IMR-90 (cell line): ENCODE measurements at regions not wholly inside any gene's neighbourhood (a gene's known extent, or its start where the extent isn't known, plus 50 kb on each side); places are given as distances from the start of the nearest gene placed in this dataset.

ENCODE experiments used
- ATAC-seq: fragments of 200-7000 bp; cut with Tn5 transposase; 2 replicates; pipeline ENCODE4 v1.9.1; 2020; ENCODE audit warnings: low read depth, mild to moderate bottlenecking, moderate library complexity
- BruUV-seq: library from RNA; stranded (reverse); fragments of 400-500 nt; replicated peaks from 2 replicates; lab custom pipeline; 2021; lab: Mats Ljungman, UMichigan
- CTCF ChIA-PET: fragments of 300-600 bp; formaldehyde crosslinking; extraction: SDS; loops from one replicate; lab custom pipeline; 2021; ENCODE audit warnings: antibody characterized with exemption; lab: Yijun Ruan, JAX
- POLR2A ChIA-PET: fragments of 300-600 bp; sonication (Branson Sonifier 250); formaldehyde crosslinking; loops from one replicate; lab custom pipeline; 2022; ENCODE audit warnings: antibody characterized with exemption; ENCODE audit not compliant: unreplicated experiment; lab: Charles Lee
- DNase-seq: peaks from one replicate; pipeline ENCODE4 v3.0.0; 2013
- H2AFZ ChIP-seq: replicated peaks from 2 replicates; pipeline ENCODE3; 2013; ENCODE audit warnings: low read length, mild to moderate bottlenecking; ENCODE audit not compliant: poor library complexity
- H2AK5ac ChIP-seq: 2 replicates; pipeline ENCODE4 v1.6.1; 2013; ENCODE audit warnings: low read depth, low read length, inconsistent platforms
- H2AK9ac ChIP-seq: replicated peaks from 2 replicates; pipeline ENCODE3; 2013; ENCODE audit warnings: mild to moderate bottlenecking, low read depth, low read length, moderate library complexity; ENCODE audit not compliant: poor library complexity
- H2BK120ac ChIP-seq: 2 replicates; pipeline ENCODE4 v1.6.1; 2013; ENCODE audit warnings: low read depth, low read length, inconsistent platforms
- H2BK15ac ChIP-seq: 3 replicates; pipeline ENCODE4 v1.6.1; 2013; ENCODE audit warnings: low read depth, low read length, inconsistent platforms
- H2BK20ac ChIP-seq: 2 replicates; pipeline ENCODE4 v1.6.1; 2013; ENCODE audit warnings: low read depth, mild to moderate bottlenecking, inconsistent platforms, low read length, moderate library complexity
- H2BK5ac ChIP-seq: 2 replicates; pipeline ENCODE4 v1.6.1; 2013; ENCODE audit warnings: mild to moderate bottlenecking, low read depth, low read length, inconsistent platforms; ENCODE audit not compliant: poor library complexity, severe bottlenecking
- H3K14ac ChIP-seq: replicated peaks from 2 replicates; pipeline ENCODE4 v1.6.1; 2013; ENCODE audit warnings: low read depth, low read length, inconsistent platforms
- H3K18ac ChIP-seq: 2 replicates; pipeline ENCODE4 v1.6.1; 2013; ENCODE audit warnings: low read depth, low read length, control low read depth
- H3K23ac ChIP-seq: 2 replicates; pipeline ENCODE4 v1.6.1; 2013; ENCODE audit warnings: low read depth, low read length, inconsistent platforms
- H3K27ac ChIP-seq: 2 replicates; pipeline ENCODE4 v1.5.1; 2013; ENCODE audit warnings: mild to moderate bottlenecking, control low read depth, low read length; ENCODE audit not compliant: insufficient read depth
- H3K27me3 ChIP-seq: 2 replicates; pipeline ENCODE4 v1.6.1; 2013; ENCODE audit warnings: low read length; ENCODE audit not compliant: control insufficient read depth, insufficient read depth
- H3K36me3 ChIP-seq: 2 replicates; pipeline ENCODE4 v1.6.1; 2013; ENCODE audit warnings: low read length, mixed read lengths; ENCODE audit not compliant: control insufficient read depth, insufficient read depth
- H3K4ac ChIP-seq: 2 replicates; pipeline ENCODE4 v1.6.1; 2013; ENCODE audit warnings: low read depth, low read length, inconsistent platforms
- H3K4me1 ChIP-seq: 2 replicates; pipeline ENCODE4 v1.6.1; 2013; ENCODE audit warnings: low read length, mixed read lengths; ENCODE audit not compliant: control insufficient read depth, insufficient read depth
- H3K4me2 ChIP-seq: 2 replicates; pipeline ENCODE4 v1.6.1; 2013; ENCODE audit warnings: low read depth, mild to moderate bottlenecking, control low read depth, low read length, moderate library complexity
- H3K4me3 ChIP-seq: 2 replicates; pipeline ENCODE4 v1.5.1; 2013; ENCODE audit warnings: low read depth, mild to moderate bottlenecking, control low read depth, low read length, moderate library complexity; ENCODE audit not compliant: insufficient read depth
- H3K56ac ChIP-seq: 2 replicates; pipeline ENCODE4 v1.6.1; 2013; ENCODE audit warnings: low read length, inconsistent platforms; ENCODE audit not compliant: insufficient read depth; ENCODE audit errors: extremely low read depth
- H3K79me1 ChIP-seq, 2 experiments: 2 replicates each; pipeline ENCODE4 v1.6.1; 2013; ENCODE audit warnings: low read length in 2 of 2, inconsistent platforms in 1 of 2, low read depth in 1 of 2
- H3K9ac ChIP-seq: 2 replicates; pipeline ENCODE4 v1.6.1; 2013; ENCODE audit warnings: low read depth, low read length, control low read depth
- H3K9me1 ChIP-seq: 2 replicates; pipeline ENCODE4 v1.6.1; 2013; ENCODE audit warnings: low read length, inconsistent platforms; ENCODE audit not compliant: insufficient read depth
- H3K9me3 ChIP-seq: 2 replicates; pipeline ENCODE4 v1.6.1; 2013; ENCODE audit warnings: low read length; ENCODE audit not compliant: control insufficient read depth, insufficient read depth
- H4K20me1 ChIP-seq: 2 replicates; pipeline ENCODE4 v1.6.1; 2013; ENCODE audit warnings: low read length, inconsistent platforms; ENCODE audit not compliant: insufficient read depth
- H4K5ac ChIP-seq: 2 replicates; pipeline ENCODE4 v1.6.1; 2013; ENCODE audit warnings: mild to moderate bottlenecking, low read depth, low read length, control low read depth
- H4K8ac ChIP-seq, 2 experiments: 2 replicates each; pipeline ENCODE4 v1.6.1; 2013; ENCODE audit warnings: low read depth in 2 of 2, low read length in 2 of 2, control low read depth in 1 of 2, inconsistent platforms in 1 of 2
- H4K91ac ChIP-seq: 2 replicates; pipeline ENCODE4 v1.6.1; 2013; ENCODE audit warnings: low read depth, low read length, inconsistent platforms; ENCODE audit not compliant: insufficient read depth
- BHLHE40 ChIP-seq: fragments of 150-350 bp; IDR thresholded peaks from 2 replicates; pipeline ENCODE4 v1.6.1; 2016; ENCODE audit warnings: mild to moderate bottlenecking, low read depth, low read length
- CEBPB ChIP-seq: IDR thresholded peaks from 2 replicates; pipeline ENCODE4 v1.6.1; 2012; ENCODE audit warnings: low read depth, low read length, improper control_type of control experiment
- CHD1 ChIP-seq: IDR thresholded peaks from 2 replicates; pipeline ENCODE4 v1.6.1; 2012; ENCODE audit warnings: low read depth, low read length, improper control_type of control experiment
- FOS ChIP-seq: fragments of 150-350 bp; IDR thresholded peaks from 2 replicates; pipeline ENCODE4 v1.6.1; 2016; ENCODE audit warnings: low read depth, low read length
- MAFK ChIP-seq: IDR thresholded peaks from 2 replicates; pipeline ENCODE4 v1.6.1; 2012; ENCODE audit warnings: low read depth, low read length, improper control_type of control experiment
- MAZ ChIP-seq: IDR thresholded peaks from 2 replicates; pipeline ENCODE4 v1.6.1; 2012; ENCODE audit warnings: low read depth, mild to moderate bottlenecking, low read length, improper control_type of control experiment, moderate library complexity, borderline replicate concordance
- MXI1 ChIP-seq: IDR thresholded peaks from 2 replicates; pipeline ENCODE4 v1.6.1; 2012; ENCODE audit warnings: low read depth, mild to moderate bottlenecking, low read length, moderate library complexity, borderline replicate concordance
- NFE2L2 ChIP-seq: fragments of 150-350 bp; IDR thresholded peaks from 2 replicates; pipeline ENCODE4 v1.6.1; 2016; ENCODE audit warnings: low read depth, mild to moderate bottlenecking, low read length
- POLR2A ChIP-seq: IDR thresholded peaks from 2 replicates; pipeline ENCODE4 v1.6.1; 2012; ENCODE audit warnings: mild to moderate bottlenecking, low read depth, low read length
- RAD21 ChIP-seq: IDR thresholded peaks from 2 replicates; pipeline ENCODE4 v1.6.1; 2012; ENCODE audit warnings: low read length, improper control_type of control experiment
- RCOR1 ChIP-seq: IDR thresholded peaks from 2 replicates; pipeline ENCODE4 v1.6.1; 2012; ENCODE audit warnings: mild to moderate bottlenecking, low read length, improper control_type of control experiment; ENCODE audit not compliant: insufficient replicate concordance
- RFX5 ChIP-seq: IDR thresholded peaks from 2 replicates; pipeline ENCODE4 v1.8.0; 2012; ENCODE audit warnings: low read depth, mild to moderate bottlenecking, low read length, moderate library complexity
- SMC3 ChIP-seq: fragments of 150-350 bp; IDR thresholded peaks from 2 replicates; pipeline ENCODE4 v1.6.1; 2016; ENCODE audit warnings: low read depth, mild to moderate bottlenecking, antibody characterized with exemption, low read length, moderate library complexity
- USF2 ChIP-seq: fragments of 150-350 bp; IDR thresholded peaks from 2 replicates; pipeline ENCODE4 v1.6.1; 2017; ENCODE audit warnings: mild to moderate bottlenecking, antibody characterized with exemption, low read length, low read depth
- WGBS, 2 experiments: methylation state at CpG; one replicate each; pipeline versions ENCODE4 v1.1.5 to v1.1.7; 2013; ENCODE audit warnings: missing lambda C conversion rate in 2 of 2; ENCODE audit not compliant: insufficient read length in 1 of 2; ENCODE audit errors: extremely low coverage in 2 of 2; 5-methylcytosine and 5-hydroxymethylcytosine counted together
- dilution Hi-C: fragments of 300-500 bp; cut with HindIII; formaldehyde crosslinking; loops from one replicate; pipeline ENCODE4 v1.14.3; 2018; ENCODE audit warnings: low sequenced_read_pairs; ENCODE audit not compliant: unreplicated experiment
- in situ Hi-C: fragments of 300-500 bp; cut with MboI; formaldehyde crosslinking; loops from 3 replicates; pipeline ENCODE4 v1.14.3; 2019; ENCODE audit warnings: low sequenced_read_pairs, inconsistent platforms, mixed read lengths
- intact Hi-C: fragments of 100-400 bp; cut with micrococcal nuclease; formaldehyde crosslinking; loops from 2 replicates; pipeline ENCODE4 v1.10.0; 2022
- TF ChIP-seq, protein P1 (sequence below): conservative IDR thresholded peaks from 2 replicates; pipeline ENCODE4 v1.5.1; 2012; ENCODE audit warnings: mild to moderate bottlenecking, low read depth, low read length, improper control_type of control experiment
- TF ChIP-seq, protein P2 (sequence below): fragments of 150-350 bp; IDR thresholded peaks from 2 replicates; pipeline ENCODE4 v1.6.1; 2016; ENCODE audit warnings: low read depth, mild to moderate bottlenecking, low read length, moderate library complexity, borderline replicate concordance

GRCh38 chr11:31943056-31943780 lies 132.1 kb upstream of the PAX6 start:
- BruUV-seq: no TSS peak
- H3K4me3 ChIP-seq: no peak overlapping the region
- H3K14ac ChIP-seq: no peak overlapping the region
- no peaks in the 10 kb centered on the region for H4K20me1 ChIP-seq
- no peak overlapping the region for H4K8ac ChIP-seq
- H2BK120ac ChIP-seq: no peak overlapping the region
- no peak overlapping the region for H3K56ac ChIP-seq
- no peak overlapping the region for H3K4me2 ChIP-seq
- dilution Hi-C loops (no loop called here), intact Hi-C loops (no loop called here), in situ Hi-C loops (no loop called here)
- H2BK20ac ChIP-seq: no peak overlapping the region
- no peak overlapping the region for H2BK15ac ChIP-seq
- no peak overlapping the region for H3K9ac ChIP-seq
- no peaks in the 10 kb centered on the region for H3K4me1 ChIP-seq
- H3K9me3 ChIP-seq: no peaks in the 10 kb centered on the region
- H3K27ac ChIP-seq: no peak overlapping the region
- ATAC-seq (no peak), DNase-seq (no peak)
- no peak overlapping the region for H3K23ac ChIP-seq
- H2BK5ac ChIP-seq: no peak overlapping the region
- no peak overlapping the region for H3K4ac ChIP-seq
- CTCF ChIA-PET: no interaction called here
- H3K27me3 ChIP-seq: no peaks in the 10 kb centered on the region; the same call in 1 of the 2 replicates
- H3K36me3 ChIP-seq: no peaks in the 10 kb centered on the region
- no peak overlapping the region for H2AFZ ChIP-seq
- no peaks in the 10 kb centered on the region for H3K9me1 ChIP-seq
- POLR2A ChIA-PET: no interaction called here
- no peaks in the 10 kb centered on the region for H3K79me1 ChIP-seq
- TF ChIP-seq CEBPB (no peak), RCOR1 (no peak), FOS (no peak), NFE2L2 (no peak), USF2 (no peak), RFX5 (no peak), RAD21 (no peak), SMC3 (no peak), BHLHE40 (no peak), MAFK (no peak), MAZ (no peak), POLR2A (no peak), MXI1 (no peak), CHD1 (no peak)
- TF ChIP-seq, protein P1, sequence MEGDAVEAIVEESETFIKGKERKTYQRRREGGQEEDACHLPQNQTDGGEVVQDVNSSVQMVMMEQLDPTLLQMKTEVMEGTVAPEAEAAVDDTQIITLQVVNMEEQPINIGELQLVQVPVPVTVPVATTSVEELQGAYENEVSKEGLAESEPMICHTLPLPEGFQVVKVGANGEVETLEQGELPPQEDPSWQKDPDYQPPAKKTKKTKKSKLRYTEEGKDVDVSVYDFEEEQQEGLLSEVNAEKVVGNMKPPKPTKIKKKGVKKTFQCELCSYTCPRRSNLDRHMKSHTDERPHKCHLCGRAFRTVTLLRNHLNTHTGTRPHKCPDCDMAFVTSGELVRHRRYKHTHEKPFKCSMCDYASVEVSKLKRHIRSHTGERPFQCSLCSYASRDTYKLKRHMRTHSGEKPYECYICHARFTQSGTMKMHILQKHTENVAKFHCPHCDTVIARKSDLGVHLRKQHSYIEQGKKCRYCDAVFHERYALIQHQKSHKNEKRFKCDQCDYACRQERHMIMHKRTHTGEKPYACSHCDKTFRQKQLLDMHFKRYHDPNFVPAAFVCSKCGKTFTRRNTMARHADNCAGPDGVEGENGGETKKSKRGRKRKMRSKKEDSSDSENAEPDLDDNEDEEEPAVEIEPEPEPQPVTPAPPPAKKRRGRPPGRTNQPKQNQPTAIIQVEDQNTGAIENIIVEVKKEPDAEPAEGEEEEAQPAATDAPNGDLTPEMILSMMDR: no peak
- TF ChIP-seq, protein P2, sequence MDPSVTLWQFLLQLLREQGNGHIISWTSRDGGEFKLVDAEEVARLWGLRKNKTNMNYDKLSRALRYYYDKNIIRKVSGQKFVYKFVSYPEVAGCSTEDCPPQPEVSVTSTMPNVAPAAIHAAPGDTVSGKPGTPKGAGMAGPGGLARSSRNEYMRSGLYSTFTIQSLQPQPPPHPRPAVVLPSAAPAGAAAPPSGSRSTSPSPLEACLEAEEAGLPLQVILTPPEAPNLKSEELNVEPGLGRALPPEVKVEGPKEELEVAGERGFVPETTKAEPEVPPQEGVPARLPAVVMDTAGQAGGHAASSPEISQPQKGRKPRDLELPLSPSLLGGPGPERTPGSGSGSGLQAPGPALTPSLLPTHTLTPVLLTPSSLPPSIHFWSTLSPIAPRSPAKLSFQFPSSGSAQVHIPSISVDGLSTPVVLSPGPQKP: no peak
- no peak overlapping the region for H2AK5ac ChIP-seq
- H4K5ac ChIP-seq: no peak overlapping the region
- no peak overlapping the region for H3K18ac ChIP-seq
- no peak overlapping the region for H4K91ac ChIP-seq
- WGBS, 2 experiments: 60% methylated on average over 1 of the region's 2 CpGs; no CpG with 5 or more reads in 1 of the 2 experiments
- H2AK9ac ChIP-seq: no peak overlapping the region
